GM12878 (cell line): ENCODE measurements at regions not wholly inside any gene's neighbourhood (a gene's known extent, or its start where the extent isn't known, plus 50 kb on each side); places are given as distances from the start of the nearest gene placed in this dataset.

Experiments
- CTCF ChIP-seq, 3 experiments: IDR thresholded peaks in 2 of 3; conservative IDR thresholded peaks in 1 of 3; 2 replicates each; pipeline ENCODE4 v1.5.1; 2011; ENCODE audit warnings: low read depth in 3 of 3, low read length in 3 of 3, mild to moderate bottlenecking in 3 of 3, control low read depth in 2 of 3, moderate library complexity in 2 of 3, inconsistent platforms in 1 of 3, mixed read lengths in 1 of 3; ENCODE audit not compliant: control insufficient read depth in 2 of 3, insufficient read depth in 1 of 3; ENCODE audit errors: extremely low read depth in 1 of 3
- RELA ChIP-seq: fragments of 450-650 bp; IDR thresholded peaks from 2 replicates; pipeline ENCODE4 v1.8.0; 2014; ENCODE audit warnings: borderline replicate concordance; ENCODE audit not compliant: partially characterized antibody
- SKIL ChIP-seq: fragments of 450-650 bp; IDR thresholded peaks from 2 replicates; pipeline ENCODE4 v1.6.1; 2017; ENCODE audit warnings: mild to moderate bottlenecking, low read depth, inconsistent platforms; ENCODE audit not compliant: poor library complexity, severe bottlenecking
- YY1 ChIP-seq: IDR thresholded peaks from 2 replicates; pipeline ENCODE4 v1.6.1; 2011; ENCODE audit warnings: low read depth, mild to moderate bottlenecking, low read length

- TF ChIP-seq YY1 (no peak), CTCF (IDR thresholded peaks at IDR 0.05 in 2 of 3, conservative IDR thresholded peaks at IDR 0.05 in 1 of 3; ENCODE audit: control insufficient read depth in 2 of 3, extremely low read depth in 1 of 3, insufficient read depth in 1 of 3, low read depth in 3 of 3, low read length in 3 of 3) (no peak), SKIL (no peak), RELA (no peak)
Measured at GRCh38 chrX:138865093-138865649, 153.7 kb upstream of the FGF13 start.
